ENCODE measurements at regions not wholly inside any gene's neighbourhood (a gene's known extent, or its start where the extent isn't known, plus 50 kb on each side); places are given as distances from the start of the nearest gene placed in this dataset.

DNA sequence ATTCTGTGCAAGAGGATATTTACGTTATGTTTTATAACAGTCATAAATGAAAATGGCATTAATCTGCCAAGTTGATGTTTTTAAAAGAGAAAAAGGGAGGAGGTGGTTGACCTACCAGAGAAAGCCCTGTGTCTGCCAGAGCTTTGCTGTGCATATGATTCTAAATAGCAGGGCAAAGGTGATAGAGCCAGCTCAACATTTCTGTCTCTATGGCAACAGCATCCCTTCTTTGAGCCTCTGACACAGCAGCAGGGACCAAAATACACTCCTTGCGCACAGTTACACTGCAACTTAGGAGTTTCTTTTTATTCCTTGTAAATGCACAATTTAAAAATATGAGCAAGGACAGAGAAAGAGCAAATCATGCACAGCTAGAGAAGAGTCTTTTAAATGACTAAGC, 133.3 kb upstream of the RAI2 start:
- peaks cover 89% of the 10 kb centered on the region for H3K27me3 ChIP-seq (ENCODE audit: low read length)
- no peaks in the 10 kb centered on the region for H3F3A ChIP-seq (ENCODE audit: low read length, unreplicated experiment)
- H4K20me1 ChIP-seq (ENCODE audit: low read length) = no peaks in the 10 kb centered on the region
- no peaks in the 10 kb centered on the region for H3K9me3 ChIP-seq (ENCODE audit: low read length)
- ATAC-seq (no peak; the same call in 1 of the 2 replicates), DNase-seq (peak; percentile 2)
- no peaks in the 10 kb centered on the region for H3K79me2 ChIP-seq (ENCODE audit: low read length)
- H3K9me2 ChIP-seq (replicated peaks; ENCODE audit: low read length) = no peaks in the 10 kb centered on the region
- POLR2A ChIA-PET (ENCODE audit: unreplicated experiment) = no interaction called here
- no peak overlapping the region for H3K27ac ChIP-seq (ENCODE audit: low read length)
- no peak overlapping the region for H2AFZ ChIP-seq (ENCODE audit: low read length)
- no peak for TF ChIP-seq EZH2phosphoT487 (IDR thresholded peaks at IDR 0.05; ENCODE audit: borderline replicate concordance, low read length)
- TF ChIP-seq, protein P1, sequence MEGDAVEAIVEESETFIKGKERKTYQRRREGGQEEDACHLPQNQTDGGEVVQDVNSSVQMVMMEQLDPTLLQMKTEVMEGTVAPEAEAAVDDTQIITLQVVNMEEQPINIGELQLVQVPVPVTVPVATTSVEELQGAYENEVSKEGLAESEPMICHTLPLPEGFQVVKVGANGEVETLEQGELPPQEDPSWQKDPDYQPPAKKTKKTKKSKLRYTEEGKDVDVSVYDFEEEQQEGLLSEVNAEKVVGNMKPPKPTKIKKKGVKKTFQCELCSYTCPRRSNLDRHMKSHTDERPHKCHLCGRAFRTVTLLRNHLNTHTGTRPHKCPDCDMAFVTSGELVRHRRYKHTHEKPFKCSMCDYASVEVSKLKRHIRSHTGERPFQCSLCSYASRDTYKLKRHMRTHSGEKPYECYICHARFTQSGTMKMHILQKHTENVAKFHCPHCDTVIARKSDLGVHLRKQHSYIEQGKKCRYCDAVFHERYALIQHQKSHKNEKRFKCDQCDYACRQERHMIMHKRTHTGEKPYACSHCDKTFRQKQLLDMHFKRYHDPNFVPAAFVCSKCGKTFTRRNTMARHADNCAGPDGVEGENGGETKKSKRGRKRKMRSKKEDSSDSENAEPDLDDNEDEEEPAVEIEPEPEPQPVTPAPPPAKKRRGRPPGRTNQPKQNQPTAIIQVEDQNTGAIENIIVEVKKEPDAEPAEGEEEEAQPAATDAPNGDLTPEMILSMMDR (conservative IDR thresholded peaks at IDR 0.05; ENCODE audit: low read depth, low read length) = no peak
- TF ChIP-seq EZH2 (IDR thresholded peaks at IDR 0.05; ENCODE audit: low read length, unreplicated experiment) = no peak
- intact Hi-C loops (cut with micrococcal nuclease) = no loop called here
- CTCF ChIA-PET = no interaction called here
- no peaks in the 10 kb centered on the region for H3K36me3 ChIP-seq (ENCODE audit: low read depth, low read length)
- H3K9ac ChIP-seq (ENCODE audit: low read length) = no peak overlapping the region
- no peak overlapping the region for H3K4me2 ChIP-seq (ENCODE audit: low read length)
- no TSS peak for BruUV-seq (replicated peaks)
- no peak overlapping the region for H3K4me3 ChIP-seq (ENCODE audit: low read length)
- H3K4me1 ChIP-seq (ENCODE audit: insufficient read depth, low read length) = no peaks in the 10 kb centered on the region

DNA sequence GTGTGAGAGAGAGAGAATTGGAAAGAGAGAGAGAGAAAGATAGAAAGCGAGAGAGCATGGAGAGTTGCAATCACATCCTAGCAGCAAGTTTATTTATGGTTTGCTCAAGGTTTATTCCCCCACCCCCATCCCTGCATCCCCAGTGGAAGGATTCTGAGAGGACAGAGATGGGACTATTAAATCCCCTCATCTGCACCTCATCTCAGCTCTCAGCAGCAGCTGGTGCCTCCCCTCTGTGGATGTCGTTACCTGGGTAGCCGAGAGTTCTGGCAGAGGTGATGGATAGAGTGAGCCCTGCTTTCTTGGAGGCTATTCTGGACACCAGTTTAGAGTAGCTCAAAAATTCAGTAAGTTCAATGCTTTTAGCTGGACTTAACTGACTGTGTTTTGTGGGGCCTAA, 132.0 kb upstream of the RAI2 start:
- POLR2A ChIA-PET (ENCODE audit: unreplicated experiment) = no interaction called here
- Histone ChIP-seq H3K79me2 (ENCODE audit: low read length) (no peaks in the 10 kb centered on the region), H3K9me2 (replicated peaks; ENCODE audit: low read length) (no peaks in the 10 kb centered on the region), H4K20me1 (ENCODE audit: low read length) (no peaks in the 10 kb centered on the region), H3K9ac (ENCODE audit: low read length) (no peak overlapping the region), H3K36me3 (ENCODE audit: low read depth, low read length) (no peaks in the 10 kb centered on the region), H3K4me2 (ENCODE audit: low read length) (no peak overlapping the region), H3K27me3 (ENCODE audit: low read length) (peaks cover 91% of the 10 kb centered on the region), H3K4me3 (ENCODE audit: low read length) (no peak overlapping the region), H3K27ac (ENCODE audit: low read length) (no peak overlapping the region), H3K9me3 (ENCODE audit: low read length) (no peaks in the 10 kb centered on the region), H2AFZ (ENCODE audit: low read length) (no peak overlapping the region), H3F3A (ENCODE audit: low read length, unreplicated experiment) (no peaks in the 10 kb centered on the region), H3K4me1 (ENCODE audit: insufficient read depth, low read length) (no peaks in the 10 kb centered on the region)
- BruUV-seq (replicated peaks) = no TSS peak
- no peak for DNase-seq
- TF ChIP-seq EZH2 (IDR thresholded peaks at IDR 0.05; ENCODE audit: low read length, unreplicated experiment) = no peak
- TF ChIP-seq EZH2phosphoT487 (IDR thresholded peaks at IDR 0.05; ENCODE audit: borderline replicate concordance, low read length) = no peak
- TF ChIP-seq, protein P1 (conservative IDR thresholded peaks at IDR 0.05; ENCODE audit: low read depth, low read length) = no peak
- CTCF ChIA-PET = no interaction called here
- ATAC-seq = no peak
- intact Hi-C loops (cut with micrococcal nuclease) = no loop called here

DNA sequence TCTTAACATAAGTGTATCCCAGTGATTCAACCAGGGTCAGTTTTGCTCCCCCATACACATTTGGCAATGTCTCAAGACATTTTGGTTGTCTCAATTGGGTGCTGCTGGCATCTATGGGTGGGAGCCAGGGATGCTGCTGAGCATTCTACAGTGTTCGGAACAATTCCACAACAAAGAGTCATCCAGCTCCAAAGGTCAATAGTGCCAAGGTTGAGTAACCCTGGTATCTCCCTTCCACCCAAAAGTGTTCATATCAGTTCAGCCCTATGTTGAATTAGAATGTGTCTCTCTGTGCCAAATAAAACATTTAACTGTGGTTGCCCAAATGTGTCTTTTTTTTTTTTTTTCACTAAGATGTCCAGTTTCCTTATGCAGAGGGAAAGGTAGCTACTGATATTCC, 129.4 kb upstream of the RAI2 start:
- H2AFZ ChIP-seq (ENCODE audit: low read length) = no peak overlapping the region
- POLR2A ChIA-PET (ENCODE audit: unreplicated experiment) = no interaction called here
- no peaks in the 10 kb centered on the region for H3K79me2 ChIP-seq (ENCODE audit: low read length)
- H3K27me3 ChIP-seq (ENCODE audit: low read length) = peaks cover 94% of the 10 kb centered on the region
- intact Hi-C loops (cut with micrococcal nuclease) = no loop called here
- H3K4me3 ChIP-seq (ENCODE audit: low read length) = no peak overlapping the region
- no peak for DNase-seq
- H3K4me1 ChIP-seq (ENCODE audit: insufficient read depth, low read length) = no peaks in the 10 kb centered on the region
- no peaks in the 10 kb centered on the region for H3K9me3 ChIP-seq (ENCODE audit: low read length)
- TF ChIP-seq EZH2phosphoT487 (IDR thresholded peaks at IDR 0.05; ENCODE audit: borderline replicate concordance, low read length) = no peak
- TF ChIP-seq, protein P1 (conservative IDR thresholded peaks at IDR 0.05; ENCODE audit: low read depth, low read length) = no peak
- no peak for TF ChIP-seq EZH2 (IDR thresholded peaks at IDR 0.05; ENCODE audit: low read length, unreplicated experiment)
- H3K27ac ChIP-seq (ENCODE audit: low read length) = no peak overlapping the region
- no peaks in the 10 kb centered on the region for H3K36me3 ChIP-seq (ENCODE audit: low read depth, low read length)
- ATAC-seq = no peak
- no peaks in the 10 kb centered on the region for H3K9me2 ChIP-seq (replicated peaks; ENCODE audit: low read length)
- H3K4me2 ChIP-seq (ENCODE audit: low read length) = no peak overlapping the region
- H4K20me1 ChIP-seq (ENCODE audit: low read length) = no peaks in the 10 kb centered on the region
- BruUV-seq (replicated peaks) = no TSS peak
- no peaks in the 10 kb centered on the region for H3F3A ChIP-seq (ENCODE audit: low read length, unreplicated experiment)
- no peak overlapping the region for H3K9ac ChIP-seq (ENCODE audit: low read length)
- CTCF ChIA-PET = no interaction called here

Data from PC-3 (cell line).